ENCODE measurements at regions not wholly inside any gene's neighbourhood (a gene's known extent, or its start where the extent isn't known, plus 50 kb on each side); places are given as distances from the start of the nearest gene placed in this dataset.

- ATAC-seq (no peak), DNase-seq (no peak)
- H3K9me3 ChIP-seq = no peaks in the 10 kb centered on the region
- TF ChIP-seq CTCF (IDR thresholded peaks at IDR 0.05) = no peak
- H3K4me1 ChIP-seq = no peaks in the 10 kb centered on the region
- no peak overlapping the region for H3K27ac ChIP-seq
- H3K4me3 ChIP-seq = no peak overlapping the region
- H3K36me3 ChIP-seq = no peaks in the 10 kb centered on the region
- H3K27me3 ChIP-seq (ENCODE audit: low read depth) = no peaks in the 10 kb centered on the region
- intact Hi-C loops (cut with DNase I) = no loop called here
Observed at GRCh38 chr6:92623431-92623830, 795.9 kb downstream of the EPHA7 start.

- ATAC-seq (no peak), DNase-seq (no peak)
- H3K36me3 ChIP-seq = no peaks in the 10 kb centered on the region
- H3K4me1 ChIP-seq = no peaks in the 10 kb centered on the region
- H3K27ac ChIP-seq = no peak overlapping the region
- TF ChIP-seq CTCF (IDR thresholded peaks at IDR 0.05) = no peak
- H3K9me3 ChIP-seq = no peaks in the 10 kb centered on the region
- intact Hi-C loops (cut with DNase I) = no loop called here
- H3K27me3 ChIP-seq (ENCODE audit: low read depth) = no peaks in the 10 kb centered on the region
- no peak overlapping the region for H3K4me3 ChIP-seq
Observed at GRCh38 chr6:92617721-92618120, 801.6 kb downstream of the EPHA7 start.

- Histone ChIP-seq H3K27me3 (ENCODE audit: low read depth) (no peaks in the 10 kb centered on the region), H3K4me1 (no peaks in the 10 kb centered on the region), H3K9me3 (no peaks in the 10 kb centered on the region), H3K4me3 (no peak overlapping the region), H3K36me3 (no peaks in the 10 kb centered on the region), H3K27ac (no peak overlapping the region)
- ATAC-seq (no peak), DNase-seq (no peak)
- no peak for TF ChIP-seq CTCF (IDR thresholded peaks at IDR 0.05)
- intact Hi-C loops (cut with DNase I) = no loop called here
Observed at GRCh38 chr6:92608751-92609150, 810.6 kb downstream of the EPHA7 start.

- Histone ChIP-seq H3K27ac (no peak overlapping the region), H3K4me3 (no peak overlapping the region), H3K9me3 (no peaks in the 10 kb centered on the region), H3K27me3 (ENCODE audit: low read depth) (no peaks in the 10 kb centered on the region), H3K4me1 (no peaks in the 10 kb centered on the region), H3K36me3 (no peaks in the 10 kb centered on the region)
- no peak for TF ChIP-seq CTCF (IDR thresholded peaks at IDR 0.05)
- no peak for DNase-seq
- intact Hi-C loops (cut with DNase I) = no loop called here
- no peak for ATAC-seq
Observed at GRCh38 chr6:92593201-92593600, 826.2 kb downstream of the EPHA7 start.

- Histone ChIP-seq H3K4me3 (no peak overlapping the region), H3K4me1 (no peaks in the 10 kb centered on the region), H3K27me3 (ENCODE audit: low read depth) (no peaks in the 10 kb centered on the region), H3K27ac (no peak overlapping the region), H3K36me3 (no peaks in the 10 kb centered on the region), H3K9me3 (no peaks in the 10 kb centered on the region)
- intact Hi-C loops (cut with DNase I) = no loop called here
- DNase-seq = no peak
- no peak for ATAC-seq
- no peak for TF ChIP-seq CTCF (IDR thresholded peaks at IDR 0.05)
Observed at GRCh38 chr6:92589996-92590395, 829.4 kb downstream of the EPHA7 start.

- H3K4me3 ChIP-seq = no peak overlapping the region
- H3K27ac ChIP-seq = no peak overlapping the region
- TF ChIP-seq CTCF (IDR thresholded peaks at IDR 0.05) = no peak
- H3K4me1 ChIP-seq = no peaks in the 10 kb centered on the region
- DNase-seq (no peak), ATAC-seq (no peak)
- no peaks in the 10 kb centered on the region for H3K36me3 ChIP-seq
- intact Hi-C loops (cut with DNase I) = no loop called here
- H3K27me3 ChIP-seq (ENCODE audit: low read depth) = no peaks in the 10 kb centered on the region
- H3K9me3 ChIP-seq = no peaks in the 10 kb centered on the region
Observed at GRCh38 chr6:92588148-92588547, 831.2 kb downstream of the EPHA7 start.

Measured in lower lobe of right lung (tissue), 2 donors.